ENCODE measurements at regions not wholly inside any gene's neighbourhood (a gene's known extent, or its start where the extent isn't known, plus 50 kb on each side); places are given as distances from the start of the nearest gene placed in this dataset.

DNA sequence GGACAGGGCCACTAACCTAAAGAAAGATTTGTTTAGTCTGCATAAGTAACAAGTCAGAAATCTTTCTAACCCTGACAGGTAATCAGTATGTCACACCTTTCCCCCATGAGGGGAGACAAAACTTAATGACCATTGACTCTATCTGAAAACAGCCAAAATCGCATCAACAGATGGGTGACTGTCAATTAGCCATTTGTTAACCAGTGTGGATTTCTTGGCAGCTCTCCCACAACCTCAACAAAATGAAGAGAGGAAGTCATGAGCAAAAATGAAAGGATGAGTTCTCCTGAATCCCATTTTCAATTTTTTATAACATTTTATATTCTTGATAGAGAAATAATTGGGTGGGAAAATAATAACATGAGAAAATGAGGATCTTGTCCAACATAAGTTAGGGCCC is 84.6 kb upstream of the SNX2 start:
- ChIA-PET CTCF (ENCODE audit: low intra/inter-chr PET ratio) (no interaction called here), POLR2A (interaction anchor here (0.7 kb wide), 1 partner anchor 654 kb away, joined by 4 read pairs; no protein-coding TSS in a partner anchor)
- Histone ChIP-seq H3K36me3 (ENCODE audit: control insufficient read depth, insufficient read depth, low read length) (no peaks in the 10 kb centered on the region), H3K9me1 (ENCODE audit: control insufficient read depth, insufficient read depth, low read length) (no peaks in the 10 kb centered on the region), H3K9me3 (replicated peaks; ENCODE audit: control insufficient read depth, insufficient read depth, low read depth, low read length) (no peaks in the 10 kb centered on the region), H3K27me3 (ENCODE audit: control insufficient read depth in 2 of 2, insufficient read depth in 2 of 2, low read length in 2 of 2) (peaks cover 0 to 2% of the 10 kb centered on the region in 2 experiments; a peak in 1 of 5 replicates), H3K4me3 (no peak overlapping the region), H3K79me2 (ENCODE audit: control insufficient read depth, insufficient read depth, low read length) (no peaks in the 10 kb centered on the region), H3K4me2 (ENCODE audit: insufficient read depth, low read length) (no peak overlapping the region), H3K9ac (ENCODE audit: insufficient read depth in 1 of 2, low read depth in 2 of 2, low read length in 2 of 2) (no peak overlapping the region), H3K4me1 (replicated peaks in 1 of 2; ENCODE audit: control insufficient read depth in 2 of 2, insufficient read depth in 2 of 2, low read length in 2 of 2) (no peaks in the 10 kb centered on the region), H4K20me1 (replicated peaks; ENCODE audit: control insufficient read depth, insufficient read depth, low read length) (no peaks in the 10 kb centered on the region), H2AFZ (ENCODE audit: low read depth, low read length) (no peak overlapping the region), H3K27ac (ENCODE audit: extremely low read depth, low read depth, low read length) (no peak overlapping the region)
- intact Hi-C loops (cut with micrococcal nuclease), result no loop called here
- FAIRE-seq (no peak), ATAC-seq (no peak), DNase-seq (ENCODE audit: extremely low read depth in 1 of 4, low spot score in 3 of 4) (no peak)
- no peak for TF ChIP-seq LCOR (CRISPR knock-in tag; IDR thresholded peaks at IDR 0.05)
- TF ChIP-seq, protein P1, sequence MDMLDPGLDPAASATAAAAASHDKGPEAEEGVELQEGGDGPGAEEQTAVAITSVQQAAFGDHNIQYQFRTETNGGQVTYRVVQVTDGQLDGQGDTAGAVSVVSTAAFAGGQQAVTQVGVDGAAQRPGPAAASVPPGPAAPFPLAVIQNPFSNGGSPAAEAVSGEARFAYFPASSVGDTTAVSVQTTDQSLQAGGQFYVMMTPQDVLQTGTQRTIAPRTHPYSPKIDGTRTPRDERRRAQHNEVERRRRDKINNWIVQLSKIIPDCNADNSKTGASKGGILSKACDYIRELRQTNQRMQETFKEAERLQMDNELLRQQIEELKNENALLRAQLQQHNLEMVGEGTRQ (CRISPR knock-in tag; IDR thresholded peaks at IDR 0.05), result no peak
- TF ChIP-seq ZNF143 (CRISPR knock-in tag; IDR thresholded peaks at IDR 0.05), result no peak
- TF ChIP-seq, protein P2, sequence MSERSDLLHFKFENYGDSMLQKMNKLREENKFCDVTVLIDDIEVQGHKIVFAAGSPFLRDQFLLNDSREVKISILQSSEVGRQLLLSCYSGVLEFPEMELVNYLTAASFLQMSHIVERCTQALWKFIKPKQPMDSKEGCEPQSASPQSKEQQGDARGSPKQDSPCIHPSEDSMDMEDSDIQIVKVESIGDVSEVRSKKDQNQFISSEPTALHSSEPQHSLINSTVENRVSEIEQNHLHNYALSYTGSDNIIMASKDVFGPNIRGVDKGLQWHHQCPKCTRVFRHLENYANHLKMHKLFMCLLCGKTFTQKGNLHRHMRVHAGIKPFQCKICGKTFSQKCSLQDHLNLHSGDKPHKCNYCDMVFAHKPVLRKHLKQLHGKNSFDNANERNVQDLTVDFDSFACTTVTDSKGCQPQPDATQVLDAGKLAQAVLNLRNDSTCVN (CRISPR knock-in tag; IDR thresholded peaks at IDR 0.05), result no peak
- TF ChIP-seq MEF2A (IDR thresholded peaks at IDR 0.05; ENCODE audit: control insufficient read depth, low read depth, low read length), result no peak
- no peak for TF ChIP-seq NBN (IDR thresholded peaks at IDR 0.05; ENCODE audit: low read depth)
- TF ChIP-seq TSHZ1 (CRISPR knock-in tag; IDR thresholded peaks at IDR 0.05), result no peak
- no peak for TF ChIP-seq RNF219 (CRISPR knock-in tag; IDR thresholded peaks at IDR 0.05)
- no peak for TF ChIP-seq KDM4B (IDR thresholded peaks at IDR 0.05; ENCODE audit: borderline replicate concordance in 2 of 2, low read depth in 1 of 2)
- no peak for TF ChIP-seq RBBP5 (IDR thresholded peaks at IDR 0.05; ENCODE audit: borderline replicate concordance, insufficient read depth, low read length, poor library complexity, severe bottlenecking)
- TF ChIP-seq POLR2H (tag; IDR thresholded peaks at IDR 0.05; ENCODE audit: low read depth), result no peak
- TF ChIP-seq PRPF4 (IDR thresholded peaks at IDR 0.05; ENCODE audit: insufficient read depth, low read depth, low read length, poor library complexity, severe bottlenecking), result no peak
- TF ChIP-seq ZNF232 (CRISPR knock-in tag; IDR thresholded peaks at IDR 0.05), result no peak
- in situ Hi-C loops (cut with MboI), result no loop called here
- BruUV-seq (replicated peaks), result no TSS peak
- WGBS (ENCODE audit: insufficient coverage, low coverage, missing lambda C conversion rate), result 0% methylated on average over 1 of the region's 1 CpG
